Amygdala (tissue), 56 donors: ENCODE measurements at regions not wholly inside any gene's neighbourhood (a gene's known extent, or its start where the extent isn't known, plus 50 kb on each side); places are given as distances from the start of the nearest gene placed in this dataset.
"Not testable (repeated sequence)": the region's sequence is repeated elsewhere in the genome, so short reads cannot be mapped to it uniquely, and the experiment has no call there.

ENCODE experiments used
- DNase-seq, 56 donors: peaks; one replicate each; lab custom pipeline; 2025; lab: John Stamatoyannopoulos, UW

GRCh38 chr6:61622601-61623000 is 663.4 kb downstream of the KHDRBS2 start:
- DNase-seq: no peak

GRCh38 chr6:61614119-61614518 is 671.9 kb downstream of the KHDRBS2 start:
- no peak for DNase-seq

- DNase-seq: no peak
These were observed 679.5 kb downstream of the KHDRBS2 start for GRCh38 chr6:61606500-61606899.

GRCh38 chr6:61605851-61606250 is 680.2 kb downstream of the KHDRBS2 start:
- DNase-seq: not testable (repeated sequence)

- DNase-seq: not testable (repeated sequence)
These were observed 683.9 kb downstream of the KHDRBS2 start for GRCh38 chr6:61602171-61602570.

- no peak for DNase-seq
These were observed 693.8 kb downstream of the KHDRBS2 start for GRCh38 chr6:61592238-61592637.

- DNase-seq: peak in 6 of 56 donors; percentile 1 to 14 (median 4)
These were observed 699.0 kb downstream of the KHDRBS2 start for GRCh38 chr6:61586934-61587537.

GRCh38 chr6:61585504-61585903 is 700.5 kb downstream of the KHDRBS2 start:
- no peak for DNase-seq

GRCh38 chr6:61562098-61562497 is 723.9 kb downstream of the KHDRBS2 start:
- DNase-seq: no peak

GRCh38 chr6:61558796-61559195 is 727.2 kb downstream of the KHDRBS2 start:
- no peak for DNase-seq

GRCh38 chr6:61555993-61556392 is 730.0 kb downstream of the KHDRBS2 start:
- no peak for DNase-seq

GRCh38 chr6:61538801-61539200 is 747.2 kb downstream of the KHDRBS2 start:
- no peak for DNase-seq

- DNase-seq: not testable (repeated sequence)
These were observed 753.3 kb downstream of the KHDRBS2 start for GRCh38 chr6:61532749-61533148.
